Mesenchymal stem cell (in vitro differentiated cells and primary cell): ENCODE measurements at regions not wholly inside any gene's neighbourhood (a gene's known extent, or its start where the extent isn't known, plus 50 kb on each side); places are given as distances from the start of the nearest gene placed in this dataset.

Experiments used
- DNase-seq: peaks from one replicate; pipeline ENCODE4 v3.0.0-alpha.2; 2013
- H2AFZ ChIP-seq: one replicate; pipeline ENCODE4 v1.6.1; 2013; ENCODE audit warnings: low read depth, mild to moderate bottlenecking, control low read depth, inconsistent platforms, low read length, moderate library complexity
- H2AK5ac ChIP-seq: 2 replicates; pipeline ENCODE4 v1.6.1; 2013; ENCODE audit warnings: low read length, moderate library complexity, mild to moderate bottlenecking, inconsistent platforms; ENCODE audit not compliant: severe bottlenecking
- H2BK120ac ChIP-seq: one replicate; pipeline ENCODE4 v1.6.1; 2013; ENCODE audit warnings: low read depth, mild to moderate bottlenecking, inconsistent platforms, low read length, moderate library complexity
- H2BK12ac ChIP-seq, 2 experiments: one replicate each; pipeline ENCODE4 v1.6.1; 2013; ENCODE audit warnings: inconsistent platforms in 2 of 2, low read length in 2 of 2, mild to moderate bottlenecking in 2 of 2, moderate library complexity in 2 of 2, control low read depth in 1 of 2
- H2BK15ac ChIP-seq: one replicate; pipeline ENCODE4 v1.6.1; 2013; ENCODE audit warnings: mild to moderate bottlenecking, low read depth, inconsistent platforms; ENCODE audit not compliant: poor library complexity, severe bottlenecking
- H2BK5ac ChIP-seq: 2 replicates; pipeline ENCODE4 v1.6.1; 2013; ENCODE audit warnings: low read depth, mild to moderate bottlenecking, low read length, control low read depth, inconsistent platforms; ENCODE audit not compliant: poor library complexity, severe bottlenecking
- H3K14ac ChIP-seq, 2 experiments: one replicate each; pipeline ENCODE4 v1.6.1; 2013; ENCODE audit warnings: inconsistent platforms in 2 of 2, low read length in 2 of 2, control low read depth in 1 of 2, mild to moderate bottlenecking in 1 of 2, moderate library complexity in 1 of 2
- H3K18ac ChIP-seq, 2 experiments: one replicate each; pipeline ENCODE4 v1.6.1; 2013; ENCODE audit warnings: inconsistent platforms in 2 of 2, low read length in 2 of 2, control low read depth in 1 of 2, low read depth in 1 of 2, mild to moderate bottlenecking in 1 of 2
- H3K23ac ChIP-seq, 2 experiments: one replicate each; pipeline ENCODE4 v1.6.1; 2013; ENCODE audit warnings: inconsistent platforms in 2 of 2, low read length in 2 of 2, mild to moderate bottlenecking in 2 of 2, moderate library complexity in 2 of 2, control low read depth in 1 of 2
- H3K27ac ChIP-seq: 2 replicates; pipeline ENCODE4 v1.5.1; 2013; ENCODE audit warnings: mild to moderate bottlenecking, moderate library complexity, low read length, control low read depth, inconsistent platforms; ENCODE audit not compliant: poor library complexity, severe bottlenecking
- H3K27me3 ChIP-seq, 2 experiments: 2 replicates each; pipeline versions ENCODE4 v1.6.1 to v1.7.0; 2013; ENCODE audit warnings: low read length in 2 of 2, mild to moderate bottlenecking in 2 of 2, moderate library complexity in 2 of 2, control low read depth in 1 of 2, inconsistent platforms in 1 of 2; ENCODE audit not compliant: control insufficient read depth in 1 of 2, insufficient read depth in 1 of 2
- H3K36me3 ChIP-seq, 2 experiments: 2 replicates each; pipeline versions ENCODE4 v1.6.1 to v1.7.0; 2013; ENCODE audit warnings: low read length in 2 of 2, control low read depth in 1 of 2, inconsistent platforms in 1 of 2, low read depth in 1 of 2, mild to moderate bottlenecking in 1 of 2; ENCODE audit not compliant: insufficient read depth in 2 of 2, control insufficient read depth in 1 of 2
- H3K4ac ChIP-seq, 2 experiments: one replicate each; pipeline ENCODE4 v1.6.1; 2013; ENCODE audit warnings: inconsistent platforms in 2 of 2, low read length in 2 of 2, mild to moderate bottlenecking in 2 of 2, moderate library complexity in 2 of 2, control low read depth in 1 of 2, low read depth in 1 of 2
- H3K4me1 ChIP-seq: 2 replicates; pipeline ENCODE4 v1.6.1; 2013; ENCODE audit warnings: low read depth, low read length, control low read depth; ENCODE audit not compliant: control insufficient read depth, insufficient read depth
- H3K4me2 ChIP-seq: 2 replicates; pipeline ENCODE4 v1.6.1; 2013; ENCODE audit warnings: low read length, mild to moderate bottlenecking, inconsistent platforms; ENCODE audit not compliant: poor library complexity, severe bottlenecking
- H3K4me3 ChIP-seq, 2 experiments: 2 replicates each; pipeline versions ENCODE4 v1.5.1 to v1.7.0; 2013; ENCODE audit warnings: low read length in 2 of 2, mild to moderate bottlenecking in 2 of 2, control low read depth in 1 of 2, low read depth in 1 of 2; ENCODE audit not compliant: insufficient read depth in 1 of 2
- H3K79me1 ChIP-seq: replicated peaks from 2 replicates; pipeline ENCODE4 v1.6.1; 2013; ENCODE audit warnings: mild to moderate bottlenecking, control low read depth, low read length, inconsistent platforms; ENCODE audit not compliant: poor library complexity, severe bottlenecking
- H3K9ac ChIP-seq: 2 replicates; pipeline ENCODE4 v1.7.0; 2013; ENCODE audit warnings: mild to moderate bottlenecking, low read length, moderate library complexity
- H3K9me3 ChIP-seq: 2 replicates; pipeline ENCODE4 v1.7.0; 2013; ENCODE audit warnings: mild to moderate bottlenecking, low read length; ENCODE audit not compliant: control insufficient read depth
- H4K8ac ChIP-seq: one replicate; pipeline ENCODE4 v1.6.1; 2013; ENCODE audit warnings: inconsistent platforms, mild to moderate bottlenecking, low read length, moderate library complexity
- H4K91ac ChIP-seq: one replicate; pipeline ENCODE4 v1.6.1; 2013; ENCODE audit warnings: mild to moderate bottlenecking, low read length, inconsistent platforms
- WGBS: methylation state at CpG from one replicate; pipeline ENCODE4 v1.1.7; 2013; ENCODE audit warnings: mixed read lengths; 5-methylcytosine and 5-hydroxymethylcytosine counted together

DNA sequence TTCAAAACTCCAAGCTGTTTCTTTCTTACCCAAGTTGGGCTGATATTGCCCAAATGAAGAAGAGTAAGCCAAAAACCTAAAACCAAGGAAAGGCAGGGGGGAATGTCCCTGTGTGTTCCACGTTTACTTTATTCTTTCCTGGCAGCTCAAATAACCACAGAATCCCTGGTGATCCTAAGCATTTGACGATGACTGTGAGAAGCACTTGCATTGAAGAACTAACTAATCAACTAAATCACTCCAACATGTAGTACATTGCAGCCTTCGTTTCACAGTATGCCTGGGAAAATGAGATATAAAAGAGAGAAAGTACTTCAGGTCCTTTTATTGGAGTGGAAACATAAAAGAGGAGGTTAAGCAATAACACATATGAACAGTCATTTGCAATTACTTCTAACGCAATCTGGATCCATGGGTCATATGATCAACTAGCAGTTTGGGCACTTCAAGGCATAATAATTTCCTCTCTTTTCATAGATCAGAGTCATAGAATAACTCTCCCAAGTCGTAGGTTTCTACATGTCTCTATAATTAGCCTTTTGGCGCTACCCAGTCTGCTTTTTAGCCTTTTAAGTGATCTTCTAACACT lies 338.4 kb downstream of the TMEM167A start:
- H4K91ac ChIP-seq: no peak overlapping the region
- H3K4me3 ChIP-seq: no peak overlapping the region
- H2BK5ac ChIP-seq: no peak overlapping the region
- H2AK5ac ChIP-seq: no peak overlapping the region
- no peak for DNase-seq
- no peak overlapping the region for H3K23ac ChIP-seq
- no peak overlapping the region for H2BK15ac ChIP-seq
- H3K4ac ChIP-seq: no peak overlapping the region
- H3K27me3 ChIP-seq: no peaks in the 10 kb centered on the region
- no peak overlapping the region for H3K4me2 ChIP-seq
- H3K14ac ChIP-seq: no peak overlapping the region
- H3K18ac ChIP-seq: no peak overlapping the region
- H2AFZ ChIP-seq: no peak overlapping the region
- H3K27ac ChIP-seq: no peak overlapping the region
- WGBS: 82% methylated on average over 4 of the region's 6 CpGs
- H2BK12ac ChIP-seq: no peak overlapping the region
- no peaks in the 10 kb centered on the region for H3K4me1 ChIP-seq
- H3K36me3 ChIP-seq: no peaks in the 10 kb centered on the region
- no peak overlapping the region for H2BK120ac ChIP-seq
- no peaks in the 10 kb centered on the region for H3K9me3 ChIP-seq
- H3K9ac ChIP-seq: no peak overlapping the region
- H4K8ac ChIP-seq: no peak overlapping the region
- H3K79me1 ChIP-seq: no peaks in the 10 kb centered on the region

DNA sequence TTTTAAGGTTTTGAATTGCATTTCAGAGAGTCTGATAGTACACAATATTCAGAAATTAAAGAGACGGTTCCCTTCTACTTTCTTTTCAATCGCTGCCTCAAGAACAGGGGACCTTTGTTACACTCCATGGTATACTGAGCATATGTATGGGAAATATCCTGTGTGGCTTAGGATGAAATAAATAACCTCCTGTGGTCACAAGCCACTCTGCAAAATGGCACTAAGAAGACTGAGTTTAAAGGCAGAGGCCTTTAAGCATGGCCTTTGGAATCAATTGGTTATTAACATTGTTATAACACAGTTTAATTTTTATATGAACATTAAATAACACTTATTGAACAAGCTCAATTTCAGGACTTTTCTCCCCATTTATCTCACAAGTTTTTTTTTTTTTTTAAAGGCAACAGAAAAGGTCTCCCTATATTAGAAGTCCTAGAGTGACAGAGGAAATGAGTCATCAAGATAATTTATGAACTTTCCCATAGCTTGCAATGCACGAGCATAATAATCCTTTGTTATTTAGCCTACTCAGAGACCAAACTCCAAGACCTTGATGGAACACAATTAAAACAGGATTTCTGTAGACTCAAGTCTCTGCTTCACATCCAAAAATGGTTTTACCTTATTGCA lies 341.9 kb downstream of the TMEM167A start:
- no peak overlapping the region for H3K14ac ChIP-seq
- H3K18ac ChIP-seq: no peak overlapping the region
- no peak overlapping the region for H3K4me2 ChIP-seq
- H2AFZ ChIP-seq: no peak overlapping the region
- H2BK15ac ChIP-seq: no peak overlapping the region
- no peak overlapping the region for H3K27ac ChIP-seq
- H3K36me3 ChIP-seq: no peaks in the 10 kb centered on the region
- H3K27me3 ChIP-seq: no peaks in the 10 kb centered on the region
- no peak overlapping the region for H2AK5ac ChIP-seq
- 0% methylated on average over 1 of the region's 3 CpGs for WGBS
- H3K79me1 ChIP-seq: no peaks in the 10 kb centered on the region
- no peak overlapping the region for H2BK12ac ChIP-seq
- DNase-seq: peak; percentile 51
- H4K91ac ChIP-seq: no peak overlapping the region
- no peak overlapping the region for H2BK120ac ChIP-seq
- no peak overlapping the region for H4K8ac ChIP-seq
- no peak overlapping the region for H3K4ac ChIP-seq
- no peak overlapping the region for H3K23ac ChIP-seq
- H3K9me3 ChIP-seq: no peaks in the 10 kb centered on the region
- H3K4me1 ChIP-seq: no peaks in the 10 kb centered on the region
- H3K9ac ChIP-seq: no peak overlapping the region
- H2BK5ac ChIP-seq: no peak overlapping the region
- H3K4me3 ChIP-seq: no peak overlapping the region

DNA sequence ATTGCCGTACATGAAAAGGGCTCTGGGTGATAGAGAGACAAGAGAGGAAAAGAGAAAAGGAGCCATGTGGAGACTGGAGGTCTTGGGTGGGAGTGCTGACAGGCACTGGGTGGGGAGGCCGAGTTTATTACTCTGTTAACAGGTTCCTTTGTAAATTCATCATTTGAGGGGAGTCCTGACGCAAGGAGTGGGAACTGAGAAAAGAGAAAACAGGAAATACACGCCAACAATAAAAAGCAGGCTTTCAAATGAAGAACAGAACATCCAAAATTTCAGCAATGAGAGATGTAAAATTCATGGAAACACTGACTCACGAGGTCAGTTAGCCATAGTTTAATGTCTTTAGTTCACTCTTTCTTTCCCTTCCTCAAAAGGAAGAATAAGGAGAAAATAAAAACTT lies 342.8 kb downstream of the TMEM167A start:
- no peak overlapping the region for H3K9ac ChIP-seq
- no peak overlapping the region for H2BK12ac ChIP-seq
- no peak overlapping the region for H4K91ac ChIP-seq
- no peak overlapping the region for H3K23ac ChIP-seq
- no peaks in the 10 kb centered on the region for H3K4me1 ChIP-seq
- H2BK120ac ChIP-seq: no peak overlapping the region
- DNase-seq: no peak
- no peak overlapping the region for H2AFZ ChIP-seq
- H3K27ac ChIP-seq: no peak overlapping the region
- no peak overlapping the region for H3K4ac ChIP-seq
- H3K4me3 ChIP-seq: no peak overlapping the region
- H2BK5ac ChIP-seq: no peak overlapping the region
- no peak overlapping the region for H4K8ac ChIP-seq
- no peaks in the 10 kb centered on the region for H3K9me3 ChIP-seq
- 80% methylated on average over 5 of the region's 5 CpGs for WGBS
- H3K4me2 ChIP-seq: no peak overlapping the region
- H2AK5ac ChIP-seq: no peak overlapping the region
- no peak overlapping the region for H2BK15ac ChIP-seq
- H3K14ac ChIP-seq: no peak overlapping the region
- no peaks in the 10 kb centered on the region for H3K79me1 ChIP-seq
- no peaks in the 10 kb centered on the region for H3K36me3 ChIP-seq
- no peaks in the 10 kb centered on the region for H3K27me3 ChIP-seq
- no peak overlapping the region for H3K18ac ChIP-seq

DNA sequence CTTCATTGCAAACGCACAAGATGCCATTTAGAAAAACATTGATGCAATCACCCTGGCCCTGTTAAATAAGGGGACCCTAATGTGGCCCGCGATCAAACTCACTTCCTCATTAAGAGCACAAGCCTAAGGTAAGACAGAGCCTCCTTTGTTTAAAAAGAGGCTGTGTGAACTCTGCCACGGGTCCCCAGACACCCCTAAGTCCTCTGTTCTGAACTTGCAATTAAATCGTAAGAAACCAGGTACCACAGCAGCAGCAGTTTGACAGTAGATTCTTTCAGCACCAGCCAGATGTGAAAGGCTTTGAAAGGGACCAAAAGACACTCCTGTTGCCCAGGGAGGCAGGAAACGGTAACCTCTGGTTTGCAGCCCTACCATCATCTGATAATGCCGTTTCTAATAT lies 346.3 kb downstream of the TMEM167A start:
- Histone ChIP-seq H4K91ac (no peak overlapping the region), H2AFZ (no peak overlapping the region), H2AK5ac (no peak overlapping the region), H3K4me2 (no peak overlapping the region), H2BK5ac (no peak overlapping the region), H3K4ac (no peak overlapping the region), H3K9ac (no peak overlapping the region), H3K79me1 (no peaks in the 10 kb centered on the region), H3K36me3 (no peaks in the 10 kb centered on the region), H3K18ac (no peak overlapping the region), H3K27ac (no peak overlapping the region), H2BK15ac (no peak overlapping the region), H3K14ac (no peak overlapping the region), H3K9me3 (no peaks in the 10 kb centered on the region), H3K23ac (no peak overlapping the region), H3K27me3 (no peaks in the 10 kb centered on the region), H4K8ac (no peak overlapping the region), H3K4me3 (no peak overlapping the region), H3K4me1 (no peaks in the 10 kb centered on the region), H2BK120ac (no peak overlapping the region), H2BK12ac (no peak overlapping the region)
- WGBS: 82% methylated on average over 5 of the region's 7 CpGs
- DNase-seq: no peak
